ENCODE measurements at regions not wholly inside any gene's neighbourhood (a gene's known extent, or its start where the extent isn't known, plus 50 kb on each side); places are given as distances from the start of the nearest gene placed in this dataset.

DNA sequence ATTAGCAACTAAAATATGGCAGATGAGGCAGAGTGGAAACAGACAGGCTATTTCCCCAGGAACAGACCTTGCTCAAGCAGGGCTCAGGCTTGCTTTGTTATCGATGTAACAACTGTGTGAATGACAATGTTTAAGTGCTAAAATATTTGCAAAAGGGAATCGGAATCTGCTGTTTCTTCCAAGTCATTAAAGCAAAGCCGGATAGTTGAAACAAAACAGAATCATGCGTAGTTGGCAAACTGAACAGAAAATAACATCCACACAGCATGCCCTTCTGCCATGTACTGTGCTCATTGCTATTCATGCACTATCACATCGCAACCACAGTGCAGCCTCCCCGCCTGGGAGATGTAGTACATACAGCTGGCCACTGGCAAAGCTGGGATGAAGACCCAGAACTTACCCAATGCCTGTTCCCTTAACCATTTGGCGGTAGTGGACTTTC lies 799.1 kb downstream of the DIAPH3 start:
- TF ChIP-seq, protein P1, sequence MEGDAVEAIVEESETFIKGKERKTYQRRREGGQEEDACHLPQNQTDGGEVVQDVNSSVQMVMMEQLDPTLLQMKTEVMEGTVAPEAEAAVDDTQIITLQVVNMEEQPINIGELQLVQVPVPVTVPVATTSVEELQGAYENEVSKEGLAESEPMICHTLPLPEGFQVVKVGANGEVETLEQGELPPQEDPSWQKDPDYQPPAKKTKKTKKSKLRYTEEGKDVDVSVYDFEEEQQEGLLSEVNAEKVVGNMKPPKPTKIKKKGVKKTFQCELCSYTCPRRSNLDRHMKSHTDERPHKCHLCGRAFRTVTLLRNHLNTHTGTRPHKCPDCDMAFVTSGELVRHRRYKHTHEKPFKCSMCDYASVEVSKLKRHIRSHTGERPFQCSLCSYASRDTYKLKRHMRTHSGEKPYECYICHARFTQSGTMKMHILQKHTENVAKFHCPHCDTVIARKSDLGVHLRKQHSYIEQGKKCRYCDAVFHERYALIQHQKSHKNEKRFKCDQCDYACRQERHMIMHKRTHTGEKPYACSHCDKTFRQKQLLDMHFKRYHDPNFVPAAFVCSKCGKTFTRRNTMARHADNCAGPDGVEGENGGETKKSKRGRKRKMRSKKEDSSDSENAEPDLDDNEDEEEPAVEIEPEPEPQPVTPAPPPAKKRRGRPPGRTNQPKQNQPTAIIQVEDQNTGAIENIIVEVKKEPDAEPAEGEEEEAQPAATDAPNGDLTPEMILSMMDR (IDR thresholded peaks at IDR 0.05), result no peak
- TF ChIP-seq POLR2AphosphoS5 (IDR thresholded peaks at IDR 0.05) (no peak), POLR2A (IDR thresholded peaks at IDR 0.05) (no peak)

All from gastroesophageal sphincter (tissue), 3 donors.